ENCODE measurements at regions not wholly inside any gene's neighbourhood (a gene's known extent, or its start where the extent isn't known, plus 50 kb on each side); places are given as distances from the start of the nearest gene placed in this dataset.

GRCh38 chr7:13007331-13007730 lies 319.9 kb downstream of the ARL4A start (continued):
- TF ChIP-seq NANOG (IDR thresholded peaks at IDR 0.05; ENCODE audit: borderline replicate concordance) (no peak), EZH2phosphoT487 (IDR thresholded peaks at IDR 0.05; ENCODE audit: unreplicated experiment) (no peak), CTCF (conservative IDR thresholded peaks at IDR 0.05; ENCODE audit: low read depth in 2 of 2) (no peak), JUNB (IDR thresholded peaks at IDR 0.05; ENCODE audit: unreplicated experiment) (no peak), ZNF114 (CRISPR knock-in tag; IDR thresholded peaks at IDR 0.05) (no peak)

GRCh38 chr7:13009517-13009916 lies 322.1 kb downstream of the ARL4A start:
- Mint-ChIP-seq H3K27ac (no peak overlapping the region), H3K4me3 (no peak overlapping the region), H3K4me1 (peaks cover 5% of the 10 kb centered on the region; the same call in 2 of the 3 replicates), H3K27me3 (ENCODE audit: insufficient read depth, low read depth, poor library complexity) (no peaks in the 10 kb centered on the region), H3K9me3 (peaks cover 9% of the 10 kb centered on the region; the same call in 2 of the 3 replicates), H3K36me3 (ENCODE audit: low read depth) (peaks cover 8% of the 10 kb centered on the region)
- no peak overlapping the region for H3K4me3 ChIP-seq
- ATAC-seq (no peak), DNase-seq (ENCODE audit: low spot score) (no peak)
- no peaks in the 10 kb centered on the region for H3K79me2 ChIP-seq (replicated peaks; ENCODE audit: insufficient read depth)
- no peaks in the 10 kb centered on the region for H4K20me1 ChIP-seq (replicated peaks; ENCODE audit: insufficient read depth)
- no peaks in the 10 kb centered on the region for H3K27me3 ChIP-seq (ENCODE audit: insufficient read depth)
- no peaks in the 10 kb centered on the region for H3K36me3 ChIP-seq (ENCODE audit: insufficient read depth)
- H3K4me2 ChIP-seq: no peak overlapping the region
- H3K4me1 ChIP-seq (ENCODE audit: insufficient read depth): peaks cover 9% of the 10 kb centered on the region; the same call in 1 of the 2 replicates
- H3K9me2 ChIP-seq (ENCODE audit: insufficient read depth): no peaks in the 10 kb centered on the region
- no peak overlapping the region for H2AFZ ChIP-seq
- H3K27ac ChIP-seq (ENCODE audit: low read depth): no peak overlapping the region
- no peaks in the 10 kb centered on the region for H3F3A ChIP-seq (replicated peaks; ENCODE audit: low read depth)
- TF ChIP-seq ZNF114 (CRISPR knock-in tag; IDR thresholded peaks at IDR 0.05): no peak
- no peak for TF ChIP-seq JUNB (IDR thresholded peaks at IDR 0.05; ENCODE audit: unreplicated experiment)
- no peak for TF ChIP-seq POLR2AphosphoS5 (IDR thresholded peaks at IDR 0.05; ENCODE audit: low read depth)
- TF ChIP-seq ETS1 (IDR thresholded peaks at IDR 0.05): no peak
- no peak for TF ChIP-seq STAT1 (IDR thresholded peaks at IDR 0.05; ENCODE audit: unreplicated experiment)
- no peak for TF ChIP-seq ZNF331 (CRISPR knock-in tag; IDR thresholded peaks at IDR 0.05; ENCODE audit: low read depth)
- no peak for TF ChIP-seq CTCF (conservative IDR thresholded peaks at IDR 0.05; ENCODE audit: low read depth in 2 of 2)
- no peak for TF ChIP-seq CREB1 (CRISPR knock-in tag; IDR thresholded peaks at IDR 0.05; ENCODE audit: low read depth)
- TF ChIP-seq NANOG (IDR thresholded peaks at IDR 0.05; ENCODE audit: borderline replicate concordance): no peak
- no peak for TF ChIP-seq EZH2phosphoT487 (IDR thresholded peaks at IDR 0.05; ENCODE audit: unreplicated experiment)
- TF ChIP-seq ZNF462 (CRISPR knock-in tag; IDR thresholded peaks at IDR 0.05): no peak

All from GM23338 (cell line).